Renal cortex interstitium (tissue), 11 donors: ENCODE measurements at regions not wholly inside any gene's neighbourhood (a gene's known extent, or its start where the extent isn't known, plus 50 kb on each side); places are given as distances from the start of the nearest gene placed in this dataset.
"Not testable (repeated sequence)": the region's sequence is repeated elsewhere in the genome, so short reads cannot be mapped to it uniquely, and the experiment has no call there.

Source experiments
- DNase-seq, 11 donors: peaks; one replicate each; pipeline ENCODE4 v3.0.0-alpha.2; 2013; ENCODE audit warnings: low read depth in 9 of 11, low spot score in 4 of 11; ENCODE audit errors: extremely low read depth in 1 of 11

DNA sequence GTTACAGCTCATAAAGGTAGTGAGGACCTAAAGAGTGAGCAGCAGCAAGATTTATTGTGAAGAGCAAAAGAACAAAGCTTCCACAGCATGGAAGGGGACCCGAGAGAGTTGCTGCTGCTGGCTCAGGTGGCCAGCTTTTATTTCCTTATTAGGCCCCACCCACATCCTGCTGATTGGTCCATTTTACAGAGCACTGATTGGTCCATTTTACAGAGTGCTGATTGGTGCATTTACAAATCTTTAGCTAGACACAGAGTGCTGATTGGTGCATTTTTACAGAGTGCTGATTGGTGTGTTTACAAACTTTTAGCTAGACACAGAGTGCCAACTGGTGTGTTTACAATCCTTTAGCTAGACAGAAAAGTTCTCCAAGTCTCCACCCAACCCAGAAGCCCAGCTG is 256.2 kb upstream of the HTR1E start:
- not testable (repeated sequence) for DNase-seq

DNA sequence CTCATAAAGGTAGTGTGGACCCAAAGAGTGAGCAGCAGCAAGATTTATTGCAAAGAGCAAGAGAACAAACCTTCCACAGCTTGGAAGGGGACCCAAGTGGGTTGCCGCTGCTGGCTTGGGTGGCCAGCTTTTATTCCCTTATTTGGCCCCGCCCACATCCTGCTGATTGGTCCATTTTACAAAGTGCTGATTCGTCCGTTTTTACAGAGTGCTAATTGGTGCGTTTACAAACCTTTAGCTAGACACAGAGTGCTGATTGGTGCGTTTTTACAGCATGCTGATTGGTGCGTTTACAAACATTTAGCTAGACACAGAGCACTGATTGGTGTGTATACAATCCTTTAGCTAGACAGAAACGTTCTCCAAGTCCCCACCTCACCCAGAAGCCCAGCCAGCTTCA is 265.2 kb upstream of the HTR1E start:
- DNase-seq, result not testable (repeated sequence)

DNA sequence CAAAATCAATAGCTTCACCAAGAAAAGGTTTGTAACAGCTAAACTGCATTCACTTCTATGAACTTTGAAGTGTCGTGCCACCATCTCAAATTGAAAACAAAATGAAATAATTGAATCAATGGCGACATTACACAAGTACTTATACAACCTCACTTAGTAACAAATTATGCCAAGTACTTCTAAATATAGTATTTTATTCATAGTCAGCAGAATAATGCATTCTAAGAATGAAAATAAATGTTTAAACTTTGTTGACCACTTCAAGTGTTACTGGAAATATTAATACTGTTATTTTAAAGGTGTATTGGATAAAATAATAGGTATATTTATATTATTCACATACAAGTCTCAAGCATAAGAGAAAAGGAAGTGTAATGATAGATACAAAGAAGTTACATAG is 280.1 kb upstream of the HTR1E start:
- DNase-seq, result no peak

DNA sequence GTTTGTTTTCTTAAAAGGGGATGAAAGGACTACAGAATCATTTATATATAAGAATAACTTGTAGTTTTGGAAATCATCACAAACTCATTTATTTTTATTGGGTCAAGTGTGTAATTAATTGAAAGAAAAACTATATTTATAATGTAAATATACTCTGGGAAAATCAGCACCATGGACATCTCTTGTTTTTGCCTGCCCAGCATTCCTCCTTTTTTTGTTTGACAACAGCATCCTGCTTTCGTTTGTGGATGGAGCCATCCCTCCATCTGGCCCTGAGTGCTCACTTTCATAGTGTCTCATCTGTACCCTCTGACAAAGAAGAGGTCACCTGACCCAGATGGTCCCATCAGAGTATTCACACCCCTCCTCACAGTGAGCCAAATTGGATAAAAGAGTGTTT is 308.2 kb upstream of the HTR1E start:
- DNase-seq, result no peak

DNA sequence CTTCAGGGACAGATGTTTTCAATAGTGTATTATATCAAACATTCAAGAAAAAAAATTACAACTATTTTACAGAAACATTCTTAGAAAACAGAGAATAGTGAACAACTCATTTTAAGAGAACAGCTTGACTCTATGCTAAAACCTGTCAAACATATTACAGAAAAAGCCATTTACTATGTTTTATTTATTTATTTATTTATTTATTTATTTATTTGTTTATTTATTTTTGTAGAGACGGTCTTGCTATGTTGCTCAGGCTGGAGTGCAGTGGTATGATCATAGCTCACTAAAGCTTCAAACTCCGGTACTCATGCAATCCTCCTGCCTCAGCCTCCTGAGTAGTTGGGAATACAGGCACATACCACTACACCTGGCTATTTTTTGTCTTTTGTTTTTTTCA is 317.9 kb upstream of the HTR1E start:
- no peak for DNase-seq

DNA sequence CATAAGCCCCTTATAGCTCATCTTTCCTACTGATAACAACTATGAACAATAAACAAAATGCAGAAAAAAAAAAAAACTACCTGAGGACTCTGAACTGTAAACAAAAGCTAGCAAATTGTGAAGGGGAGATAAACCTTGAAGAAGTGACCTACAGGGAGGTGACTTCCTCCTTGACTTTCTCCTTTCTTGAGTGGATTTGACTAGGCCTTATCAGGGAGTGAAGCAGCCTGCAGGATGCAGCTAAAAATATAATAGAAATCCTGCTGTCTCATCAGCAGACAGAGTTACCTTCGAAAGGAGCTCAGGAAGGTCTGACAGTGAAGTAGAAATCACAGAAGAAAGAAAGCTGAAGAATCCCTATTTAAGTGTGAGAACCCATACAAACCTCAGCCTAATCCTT is 322.0 kb upstream of the HTR1E start:
- no peak for DNase-seq

DNA sequence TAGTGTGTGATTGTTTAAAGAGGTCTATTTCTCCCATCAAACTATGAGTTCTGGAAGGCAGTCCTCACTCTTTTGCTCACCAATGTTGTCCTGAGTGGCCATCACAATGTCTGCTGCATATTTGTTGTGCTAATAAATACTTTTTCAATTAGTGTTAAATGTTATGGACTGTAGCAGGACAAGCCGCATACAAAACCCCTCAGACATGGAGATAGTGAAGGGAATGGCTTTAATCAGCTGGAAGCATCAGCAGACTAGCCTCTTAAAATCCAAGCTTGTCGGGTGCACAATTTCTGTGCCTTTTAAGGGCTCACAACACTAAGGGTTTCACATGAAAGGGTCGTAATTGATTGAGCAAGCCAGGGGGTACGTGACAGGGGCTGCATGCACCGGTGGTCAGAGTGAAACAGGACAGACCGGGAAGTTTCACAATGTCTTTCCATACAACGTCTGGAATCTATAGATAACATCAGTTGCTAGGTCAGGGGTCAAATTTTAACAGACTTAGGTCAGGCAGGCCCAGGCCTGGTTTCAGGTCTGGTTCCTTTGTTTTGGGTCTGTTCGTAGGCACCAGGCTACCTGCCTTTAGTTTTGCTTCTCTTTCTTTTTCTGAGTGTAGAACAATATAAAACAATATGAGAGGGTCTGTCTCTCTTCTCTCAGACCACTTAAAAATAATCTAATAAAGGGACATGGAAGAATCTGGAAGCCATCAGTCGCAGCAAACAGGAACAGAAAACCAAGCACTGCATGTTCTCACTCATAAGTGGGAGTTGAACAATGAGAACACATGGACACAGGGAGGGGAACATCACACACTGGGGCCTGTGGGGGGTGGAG is 327.6 kb upstream of the HTR1E start:
- peak in 2 of 11 donors; percentile 9 for DNase-seq

DNA sequence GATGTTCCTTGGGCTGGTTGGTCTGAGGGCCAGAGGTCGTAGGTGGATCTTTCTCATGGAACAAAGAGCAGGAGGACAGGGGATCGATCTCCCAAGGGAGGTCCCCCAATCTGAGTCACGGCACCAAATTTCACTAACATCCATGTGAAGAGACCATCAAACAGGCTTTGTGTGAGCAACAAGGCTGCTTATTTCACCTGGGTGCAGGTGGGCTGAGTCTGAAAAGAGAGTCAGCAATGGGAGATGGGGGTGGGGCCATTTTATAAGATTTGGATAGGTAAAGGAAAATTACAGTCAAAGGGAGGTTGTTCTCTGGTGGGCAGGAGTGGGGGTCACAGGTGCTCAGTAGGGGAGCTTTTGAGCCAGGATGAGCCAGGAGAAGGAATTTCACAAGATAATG is 334.0 kb upstream of the HTR1E start:
- DNase-seq, result not testable (repeated sequence)

DNA sequence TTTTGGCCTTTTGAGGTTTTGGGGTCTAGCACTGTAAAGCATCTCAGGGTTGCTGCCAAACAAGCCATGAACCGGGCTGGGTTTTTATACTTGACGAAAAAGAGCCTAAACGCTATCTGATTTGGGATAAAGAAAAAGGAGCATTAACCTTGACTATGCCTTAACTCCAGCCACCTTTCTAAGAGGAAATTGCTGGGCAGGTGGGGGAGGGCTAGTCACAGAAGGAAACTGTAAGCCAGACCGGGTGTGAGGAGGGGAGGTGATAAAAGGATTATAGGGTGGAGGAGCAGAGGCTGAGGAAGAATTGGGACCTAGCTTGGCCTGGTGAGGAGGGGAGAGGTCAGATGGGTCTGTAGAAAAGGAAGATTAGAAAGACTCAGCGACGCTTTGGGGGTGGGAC is 335.2 kb upstream of the HTR1E start:
- DNase-seq, result not testable (repeated sequence)

DNA sequence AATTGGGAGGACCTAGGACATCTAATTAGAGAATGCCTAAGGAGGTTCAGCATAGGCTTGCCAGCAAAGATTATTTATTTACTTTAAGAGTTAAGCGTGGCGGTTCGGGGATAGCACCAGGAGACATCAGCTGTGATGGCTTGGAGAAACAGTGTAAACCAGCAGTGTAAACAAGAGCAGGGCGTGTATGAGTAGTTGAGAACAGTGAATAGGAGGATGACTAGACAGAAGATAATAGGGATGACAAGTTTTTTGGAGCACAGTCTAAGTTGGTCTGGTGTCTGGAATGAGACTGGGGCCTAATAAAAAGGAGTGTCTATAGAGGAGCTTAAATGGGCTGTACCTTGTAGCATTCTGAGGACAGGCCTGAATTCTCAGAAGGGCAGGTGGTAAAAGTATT is 338.4 kb upstream of the HTR1E start:
- DNase-seq, result not testable (repeated sequence)

DNA sequence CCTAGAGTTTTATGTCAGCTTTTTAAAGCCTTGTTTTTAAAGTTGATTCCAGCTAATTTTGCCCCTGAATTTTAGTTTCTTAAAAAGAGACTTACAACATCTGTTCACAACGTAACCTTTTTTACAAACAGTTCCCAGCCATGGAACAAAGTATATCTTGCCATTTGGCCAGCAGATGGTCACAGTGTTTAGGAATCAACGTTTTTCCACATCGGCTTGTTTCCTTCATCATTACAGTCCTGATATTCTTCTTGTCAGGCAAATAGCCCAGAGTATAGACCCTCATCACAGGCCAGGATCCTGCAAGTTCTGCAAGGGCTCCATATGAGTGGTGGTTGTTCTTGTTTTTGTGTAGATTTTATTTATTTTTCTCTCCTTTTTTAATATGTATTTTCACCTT is 341.7 kb upstream of the HTR1E start:
- DNase-seq, result peak in 1 of 11 donors; percentile 8

DNA sequence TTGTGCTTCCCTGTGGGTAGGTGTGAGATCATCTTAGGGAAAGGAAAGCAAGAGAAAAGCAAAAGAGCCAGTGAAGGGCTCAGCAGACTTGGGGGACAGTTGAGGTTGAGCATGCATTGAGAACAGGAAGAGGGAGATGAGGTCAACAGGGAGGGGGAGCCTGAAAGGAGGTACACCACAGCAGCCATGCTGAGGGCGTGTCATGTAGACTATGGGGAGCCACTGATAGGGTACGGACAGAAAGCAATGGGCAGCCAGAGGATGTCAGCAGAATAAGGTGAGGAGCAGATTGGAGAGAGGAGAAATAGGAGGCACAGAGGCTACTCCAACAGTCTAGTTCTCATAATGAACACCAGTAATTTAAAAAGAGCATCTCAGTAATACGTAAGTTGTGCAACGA is 351.1 kb upstream of the HTR1E start:
- DNase-seq, result no peak

DNA sequence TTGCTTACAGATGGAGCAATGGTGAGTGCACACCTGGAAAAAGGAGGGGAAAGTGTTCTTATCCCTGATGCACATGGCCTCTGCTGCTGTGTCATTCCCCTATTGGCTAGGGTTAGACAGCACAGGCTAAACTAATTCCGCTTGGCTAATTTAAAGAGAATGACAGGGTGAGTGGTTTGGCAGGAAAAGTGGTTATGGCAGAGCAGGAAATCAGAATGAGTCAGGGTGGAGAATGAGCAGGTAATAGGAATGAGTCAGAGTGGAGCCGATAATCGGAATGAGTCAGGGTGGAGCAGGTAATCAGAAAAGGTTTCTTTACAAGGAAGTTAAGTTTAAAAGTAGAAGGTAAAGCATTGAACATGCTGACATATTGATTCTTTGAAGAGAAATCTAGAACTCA is 355.5 kb upstream of the HTR1E start:
- DNase-seq, result no peak

DNA sequence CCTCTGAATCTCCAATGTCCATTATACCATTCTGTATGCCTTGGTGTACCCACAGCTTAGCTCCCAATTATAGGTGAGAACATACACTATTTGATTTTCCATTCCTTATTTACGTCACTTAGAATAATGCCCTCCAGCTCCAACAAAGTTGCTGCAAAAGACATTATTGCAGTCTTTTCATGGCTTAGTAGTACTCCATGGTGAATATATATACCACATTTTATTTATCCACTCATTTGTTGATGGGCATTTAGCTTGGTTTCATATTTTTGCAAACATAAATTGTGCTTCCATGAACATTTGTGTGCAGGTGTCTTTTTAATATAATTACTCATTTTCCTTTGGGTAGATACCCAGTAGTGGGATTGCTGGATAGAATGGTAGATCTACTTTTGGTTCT is 374.1 kb upstream of the HTR1E start:
- no peak for DNase-seq

DNA sequence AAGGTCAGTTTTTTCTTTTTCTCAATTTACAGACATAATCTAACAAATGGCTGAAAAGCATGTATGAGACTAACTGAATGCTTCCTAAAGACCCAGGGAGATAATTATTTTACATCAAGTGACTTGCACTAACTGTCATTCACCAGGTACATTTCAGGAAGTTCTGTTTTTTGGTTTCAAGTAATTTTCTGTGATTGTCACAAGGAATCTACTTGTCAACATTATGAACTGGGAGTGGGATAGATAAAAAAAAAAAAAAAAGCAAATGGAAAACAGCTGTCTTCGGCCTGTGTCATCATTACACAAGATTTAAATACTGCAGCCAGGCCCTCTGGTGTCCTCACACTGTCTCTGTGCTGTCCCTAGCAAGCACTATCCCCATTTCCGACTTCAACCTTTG is 379.0 kb upstream of the HTR1E start:
- no peak for DNase-seq

DNA sequence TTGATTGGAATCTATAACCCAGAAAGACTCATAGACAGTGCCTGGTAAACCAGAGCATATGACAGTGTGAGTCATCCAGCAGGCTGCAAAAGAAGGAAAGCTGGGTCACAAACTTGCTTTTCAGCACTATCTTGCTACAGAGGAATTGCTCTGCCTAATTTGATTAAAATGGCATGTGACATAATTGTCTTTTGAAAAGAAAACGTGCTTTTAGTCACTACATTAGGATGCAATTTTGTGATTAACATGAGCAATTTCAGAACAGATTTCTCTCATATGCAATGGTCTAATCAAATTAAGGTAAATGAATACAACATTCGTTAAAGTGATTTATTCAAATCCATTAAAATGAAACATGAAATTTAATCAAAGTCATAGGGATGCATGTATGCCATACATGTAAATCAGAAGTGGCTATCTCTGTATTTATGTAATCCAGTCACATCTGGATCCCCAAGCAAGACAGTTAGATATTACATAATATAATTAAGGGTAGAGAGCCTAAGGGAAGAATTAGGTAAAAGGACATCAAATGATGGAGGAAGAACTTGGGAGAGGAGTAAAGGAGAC is 400.0 kb upstream of the HTR1E start:
- DNase-seq, result no peak

DNA sequence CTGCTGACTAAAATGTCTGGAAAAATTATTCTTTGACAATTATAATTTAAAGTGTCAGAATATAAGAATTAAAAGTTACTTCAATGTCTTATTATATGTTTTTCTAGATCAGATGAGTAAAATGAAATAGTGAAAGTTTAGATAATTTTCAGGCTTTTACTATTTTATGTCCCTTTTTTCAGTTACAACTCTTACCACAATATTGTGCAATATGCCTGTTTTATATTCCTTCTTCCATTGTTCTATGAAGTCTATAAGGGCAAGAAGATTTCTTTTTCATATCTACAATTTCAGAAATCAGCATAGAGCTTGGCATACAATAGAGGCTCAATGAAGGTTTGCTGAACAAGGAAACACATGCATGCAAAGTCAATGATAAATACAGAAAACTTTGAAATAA is 401.2 kb upstream of the HTR1E start:
- DNase-seq, result no peak

DNA sequence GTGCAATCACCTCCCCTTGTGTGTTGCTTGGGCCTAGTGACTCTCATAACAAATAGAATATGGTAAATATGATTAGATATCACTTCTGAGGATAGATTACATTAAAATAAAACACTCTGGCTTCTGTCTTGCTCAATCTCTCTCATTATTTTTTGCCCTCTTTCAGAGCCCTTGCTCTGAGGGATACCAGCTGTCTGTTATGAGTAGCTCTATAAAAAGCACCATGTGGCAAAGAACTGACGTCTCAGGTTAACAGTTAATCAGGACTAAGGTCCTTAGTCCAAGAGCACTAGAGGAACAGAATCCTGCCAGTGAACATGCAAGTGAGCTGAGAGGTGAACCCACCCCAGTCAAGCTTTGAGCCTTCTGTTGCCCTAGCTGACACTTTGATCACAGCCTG is 402.2 kb upstream of the HTR1E start:
- no peak for DNase-seq

DNA sequence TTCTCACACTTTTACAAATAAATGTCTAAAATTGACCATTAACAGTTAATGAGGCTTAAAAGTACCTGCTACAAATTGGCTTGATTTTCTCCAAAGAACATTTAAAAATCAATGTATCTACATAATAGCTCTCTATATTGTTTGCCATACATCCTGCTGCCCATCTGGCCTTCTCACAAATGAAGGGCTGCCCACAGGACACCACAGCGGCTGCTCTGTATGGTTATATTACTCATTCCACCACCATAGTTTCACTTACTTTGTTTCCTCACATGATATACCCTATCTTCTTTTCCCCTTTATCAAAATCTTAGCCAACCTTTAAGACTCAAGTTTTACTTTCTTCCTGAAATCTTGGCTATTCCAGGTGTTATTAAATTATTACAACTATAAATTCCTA is 407.7 kb upstream of the HTR1E start:
- DNase-seq, result no peak

DNA sequence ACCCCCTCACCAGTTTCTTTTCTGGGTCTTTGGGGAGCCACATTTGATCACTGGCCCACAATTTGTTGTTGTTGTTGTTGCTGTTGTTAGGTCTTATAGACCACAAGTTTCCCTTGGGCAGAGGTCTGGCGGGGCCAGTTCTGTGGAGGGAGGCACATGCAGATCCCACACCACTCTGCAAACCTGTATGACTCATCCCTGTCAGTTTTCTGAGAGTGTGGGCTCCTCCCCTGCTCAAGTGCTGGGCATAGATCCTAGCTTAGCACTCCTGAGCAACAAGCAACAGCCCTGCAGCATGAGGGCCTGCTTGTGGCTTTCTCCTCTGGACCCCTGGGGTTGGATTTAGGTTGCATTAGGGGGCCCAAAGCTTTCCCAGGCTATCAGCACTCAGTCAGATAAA is 411.1 kb upstream of the HTR1E start:
- no peak for DNase-seq

DNA sequence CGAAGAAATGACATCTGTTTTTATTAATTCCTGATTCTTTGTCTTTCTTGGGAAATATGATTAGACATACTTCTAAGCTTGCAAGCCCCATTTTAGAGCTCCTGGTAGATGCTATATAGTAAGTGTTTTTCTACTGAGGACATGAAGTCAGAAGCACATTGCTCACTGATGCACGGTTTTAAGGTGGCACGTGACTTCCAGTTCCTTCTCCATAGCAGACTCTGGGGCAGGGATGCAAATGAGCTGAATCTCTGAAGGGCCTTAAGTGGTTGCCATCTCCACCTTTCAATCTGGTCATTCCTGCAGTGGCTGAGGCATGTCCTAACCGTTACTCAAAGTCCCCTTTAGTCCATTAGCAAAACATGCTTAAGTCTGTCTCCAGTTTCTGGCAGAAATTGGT is 421.2 kb upstream of the HTR1E start:
- DNase-seq, result no peak
